ENCODE measurements at regions not wholly inside any gene's neighbourhood (a gene's known extent, or its start where the extent isn't known, plus 50 kb on each side); places are given as distances from the start of the nearest gene placed in this dataset.

DNA sequence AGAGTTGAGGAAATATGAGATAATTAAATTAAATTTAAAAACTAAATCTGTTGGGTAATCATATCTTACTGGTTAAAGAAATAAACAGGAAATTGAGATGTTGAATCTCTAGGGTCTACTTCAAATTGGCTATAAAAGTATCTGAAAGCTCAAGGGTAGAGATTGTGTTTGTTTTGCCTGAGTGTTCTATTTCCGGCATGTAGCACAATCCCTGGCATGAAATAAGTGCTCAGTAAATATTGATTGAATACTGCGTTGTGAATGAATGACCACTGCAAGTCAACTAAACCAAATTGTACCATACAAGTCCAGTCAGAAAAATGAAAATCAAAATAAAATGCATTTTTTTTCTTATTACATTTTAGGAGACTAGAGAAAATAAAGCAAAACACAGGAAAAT is 709.8 kb downstream of the EPM2A start (continued):
- TF ChIP-seq, protein P1, sequence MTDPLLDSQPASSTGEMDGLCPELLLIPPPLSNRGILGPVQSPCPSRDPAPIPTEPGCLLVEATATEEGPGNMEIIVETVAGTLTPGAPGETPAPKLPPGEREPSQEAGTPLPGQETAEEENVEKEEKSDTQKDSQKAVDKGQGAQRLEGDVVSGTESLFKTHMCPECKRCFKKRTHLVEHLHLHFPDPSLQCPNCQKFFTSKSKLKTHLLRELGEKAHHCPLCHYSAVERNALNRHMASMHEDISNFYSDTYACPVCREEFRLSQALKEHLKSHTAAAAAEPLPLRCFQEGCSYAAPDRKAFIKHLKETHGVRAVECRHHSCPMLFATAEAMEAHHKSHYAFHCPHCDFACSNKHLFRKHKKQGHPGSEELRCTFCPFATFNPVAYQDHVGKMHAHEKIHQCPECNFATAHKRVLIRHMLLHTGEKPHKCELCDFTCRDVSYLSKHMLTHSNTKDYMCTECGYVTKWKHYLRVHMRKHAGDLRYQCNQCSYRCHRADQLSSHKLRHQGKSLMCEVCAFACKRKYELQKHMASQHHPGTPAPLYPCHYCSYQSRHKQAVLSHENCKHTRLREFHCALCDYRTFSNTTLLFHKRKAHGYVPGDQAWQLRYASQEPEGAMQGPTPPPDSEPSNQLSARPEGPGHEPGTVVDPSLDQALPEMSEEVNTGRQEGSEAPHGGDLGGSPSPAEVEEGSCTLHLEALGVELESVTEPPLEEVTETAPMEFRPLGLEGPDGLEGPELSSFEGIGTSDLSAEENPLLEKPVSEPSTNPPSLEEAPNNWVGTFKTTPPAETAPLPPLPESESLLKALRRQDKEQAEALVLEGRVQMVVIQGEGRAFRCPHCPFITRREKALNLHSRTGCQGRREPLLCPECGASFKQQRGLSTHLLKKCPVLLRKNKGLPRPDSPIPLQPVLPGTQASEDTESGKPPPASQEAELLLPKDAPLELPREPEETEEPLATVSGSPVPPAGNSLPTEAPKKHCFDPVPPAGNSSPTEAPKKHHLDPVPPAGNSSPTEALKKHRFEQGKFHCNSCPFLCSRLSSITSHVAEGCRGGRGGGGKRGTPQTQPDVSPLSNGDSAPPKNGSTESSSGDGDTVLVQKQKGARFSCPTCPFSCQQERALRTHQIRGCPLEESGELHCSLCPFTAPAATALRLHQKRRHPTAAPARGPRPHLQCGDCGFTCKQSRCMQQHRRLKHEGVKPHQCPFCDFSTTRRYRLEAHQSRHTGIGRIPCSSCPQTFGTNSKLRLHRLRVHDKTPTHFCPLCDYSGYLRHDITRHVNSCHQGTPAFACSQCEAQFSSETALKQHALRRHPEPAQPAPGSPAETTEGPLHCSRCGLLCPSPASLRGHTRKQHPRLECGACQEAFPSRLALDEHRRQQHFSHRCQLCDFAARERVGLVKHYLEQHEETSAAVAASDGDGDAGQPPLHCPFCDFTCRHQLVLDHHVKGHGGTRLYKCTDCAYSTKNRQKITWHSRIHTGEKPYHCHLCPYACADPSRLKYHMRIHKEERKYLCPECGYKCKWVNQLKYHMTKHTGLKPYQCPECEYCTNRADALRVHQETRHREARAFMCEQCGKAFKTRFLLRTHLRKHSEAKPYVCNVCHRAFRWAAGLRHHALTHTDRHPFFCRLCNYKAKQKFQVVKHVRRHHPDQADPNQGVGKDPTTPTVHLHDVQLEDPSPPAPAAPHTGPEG (CRISPR knock-in tag; IDR thresholded peaks at IDR 0.05), result no peak
- TF ChIP-seq, protein P2, sequence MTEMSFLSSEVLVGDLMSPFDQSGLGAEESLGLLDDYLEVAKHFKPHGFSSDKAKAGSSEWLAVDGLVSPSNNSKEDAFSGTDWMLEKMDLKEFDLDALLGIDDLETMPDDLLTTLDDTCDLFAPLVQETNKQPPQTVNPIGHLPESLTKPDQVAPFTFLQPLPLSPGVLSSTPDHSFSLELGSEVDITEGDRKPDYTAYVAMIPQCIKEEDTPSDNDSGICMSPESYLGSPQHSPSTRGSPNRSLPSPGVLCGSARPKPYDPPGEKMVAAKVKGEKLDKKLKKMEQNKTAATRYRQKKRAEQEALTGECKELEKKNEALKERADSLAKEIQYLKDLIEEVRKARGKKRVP (CRISPR knock-in tag; IDR thresholded peaks at IDR 0.05), result 0 out of 4 replicates have a peak, but pooled peaks of 1 of the 2 experiments have one; percentile 24
- TF ChIP-seq, protein P3, sequence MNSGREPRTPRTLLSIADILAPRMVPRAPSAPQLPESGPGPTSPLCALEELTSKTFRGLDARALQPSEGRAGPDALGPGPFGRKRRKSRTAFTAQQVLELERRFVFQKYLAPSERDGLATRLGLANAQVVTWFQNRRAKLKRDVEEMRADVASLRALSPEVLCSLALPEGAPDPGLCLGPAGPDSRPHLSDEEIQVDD (CRISPR knock-in tag; IDR thresholded peaks at IDR 0.05; ENCODE audit: borderline replicate concordance), result no peak
- TF ChIP-seq RFXANK (CRISPR knock-in tag; IDR thresholded peaks at IDR 0.05) (no peak), RARG (CRISPR knock-in tag; IDR thresholded peaks at IDR 0.05; ENCODE audit: low read depth) (no peak), NKX3-1 (CRISPR knock-in tag; IDR thresholded peaks at IDR 0.05) (0 out of 2 replicates have a peak, but pooled peaks have one; percentile 36), ISX (CRISPR knock-in tag; conservative IDR thresholded peaks at IDR 0.05) (no peak), RELA (CRISPR knock-in tag; IDR thresholded peaks at IDR 0.05) (no peak), ZNF776 (CRISPR knock-in tag; IDR thresholded peaks at IDR 0.05) (no peak), RORA (CRISPR knock-in tag; IDR thresholded peaks at IDR 0.05) (no peak), ZSCAN25 (CRISPR knock-in tag; IDR thresholded peaks at IDR 0.05) (no peak), ZNF207 (IDR thresholded peaks at IDR 0.05; ENCODE audit: borderline replicate concordance) (no peak)
- TF ChIP-seq, protein P4, sequence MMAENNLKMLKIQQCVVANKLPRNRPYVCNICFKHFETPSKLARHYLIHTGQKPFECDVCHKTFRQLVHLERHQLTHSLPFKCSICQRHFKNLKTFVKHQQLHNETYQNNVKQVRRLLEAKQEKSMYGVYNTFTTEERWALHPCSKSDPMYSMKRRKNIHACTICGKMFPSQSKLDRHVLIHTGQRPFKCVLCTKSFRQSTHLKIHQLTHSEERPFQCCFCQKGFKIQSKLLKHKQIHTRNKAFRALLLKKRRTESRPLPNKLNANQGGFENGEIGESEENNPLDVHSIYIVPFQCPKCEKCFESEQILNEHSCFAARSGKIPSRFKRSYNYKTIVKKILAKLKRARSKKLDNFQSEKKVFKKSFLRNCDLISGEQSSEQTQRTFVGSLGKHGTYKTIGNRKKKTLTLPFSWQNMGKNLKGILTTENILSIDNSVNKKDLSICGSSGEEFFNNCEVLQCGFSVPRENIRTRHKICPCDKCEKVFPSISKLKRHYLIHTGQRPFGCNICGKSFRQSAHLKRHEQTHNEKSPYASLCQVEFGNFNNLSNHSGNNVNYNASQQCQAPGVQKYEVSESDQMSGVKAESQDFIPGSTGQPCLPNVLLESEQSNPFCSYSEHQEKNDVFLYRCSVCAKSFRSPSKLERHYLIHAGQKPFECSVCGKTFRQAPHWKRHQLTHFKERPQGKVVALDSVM (CRISPR knock-in tag; IDR thresholded peaks at IDR 0.05), result no peak

Measured in HepG2 (cell line).